Lower lobe of right lung (tissue), 2 donors: ENCODE measurements at regions not wholly inside any gene's neighbourhood (a gene's known extent, or its start where the extent isn't known, plus 50 kb on each side); places are given as distances from the start of the nearest gene placed in this dataset.

Experiments used
- ATAC-seq, 2 donors: fragments of 200-7000 bp; cut with Tn5 transposase; one replicate each; pipeline ENCODE4 v1.9.1; 2020 to 2022; ENCODE audit warnings: mild to moderate bottlenecking in 2 of 2, moderate library complexity in 2 of 2
- DNase-seq: peaks from one replicate; pipeline ENCODE4 v3.0.0-alpha.2; 2020
- H3K27ac ChIP-seq: fragments of 200-600 bp; one replicate; pipeline ENCODE4 v1.8.0; 2022
- H3K27me3 ChIP-seq: fragments of 200-600 bp; one replicate; pipeline ENCODE4 v1.8.0; 2022; ENCODE audit warnings: low read depth
- H3K36me3 ChIP-seq: fragments of 200-600 bp; one replicate; pipeline ENCODE4 v1.8.0; 2022; ENCODE audit warnings: mild to moderate bottlenecking
- H3K4me1 ChIP-seq: fragments of 200-600 bp; one replicate; pipeline ENCODE4 v1.8.0; 2022
- H3K4me3 ChIP-seq: fragments of 200-600 bp; one replicate; pipeline ENCODE4 v1.8.0; 2022; ENCODE audit warnings: mild to moderate bottlenecking
- H3K9me3 ChIP-seq: fragments of 200-600 bp; one replicate; pipeline ENCODE4 v1.8.0; 2022
- CTCF ChIP-seq: fragments of 200-600 bp; IDR thresholded peaks from one replicate; pipeline ENCODE4 v1.8.0; 2022; ENCODE audit warnings: antibody characterized with exemption, mild to moderate bottlenecking
- intact Hi-C: fragments of 100-400 bp; cut with DNase I; formaldehyde crosslinking; loops from one replicate; pipeline ENCODE4 v1.11.0; 2022
- donor health status: DM: no; HTN: yes; CAD: no; lungs with severe emphysema.

DNA sequence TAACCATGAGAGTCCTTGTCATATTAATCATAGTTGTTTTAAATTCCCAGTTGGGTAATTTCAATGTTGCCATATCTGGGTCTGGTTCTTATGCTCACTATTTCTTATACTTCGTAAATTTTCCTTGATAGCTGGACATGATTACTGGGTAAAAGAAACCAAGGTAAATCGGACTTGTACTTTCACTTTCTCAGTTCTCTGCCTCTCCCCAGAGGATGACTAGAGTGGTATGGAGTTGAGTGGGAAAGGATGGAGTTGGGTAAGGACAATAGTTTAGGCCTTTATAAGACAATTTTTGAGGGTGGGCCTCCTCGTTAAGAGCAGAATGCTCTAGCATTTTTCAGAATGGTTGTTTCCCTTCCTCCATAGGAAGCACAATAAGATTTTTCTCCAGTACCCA is 106.1 kb downstream of the CRPPA start:
- H3K27ac ChIP-seq, result no peak overlapping the region
- DNase-seq (no peak), ATAC-seq (no peak)
- intact Hi-C loops, result no loop called here
- H3K36me3 ChIP-seq, result no peaks in the 10 kb centered on the region
- no peaks in the 10 kb centered on the region for H3K27me3 ChIP-seq
- no peak for TF ChIP-seq CTCF
- H3K4me3 ChIP-seq, result no peak overlapping the region
- H3K9me3 ChIP-seq, result no peaks in the 10 kb centered on the region
- H3K4me1 ChIP-seq, result no peaks in the 10 kb centered on the region

DNA sequence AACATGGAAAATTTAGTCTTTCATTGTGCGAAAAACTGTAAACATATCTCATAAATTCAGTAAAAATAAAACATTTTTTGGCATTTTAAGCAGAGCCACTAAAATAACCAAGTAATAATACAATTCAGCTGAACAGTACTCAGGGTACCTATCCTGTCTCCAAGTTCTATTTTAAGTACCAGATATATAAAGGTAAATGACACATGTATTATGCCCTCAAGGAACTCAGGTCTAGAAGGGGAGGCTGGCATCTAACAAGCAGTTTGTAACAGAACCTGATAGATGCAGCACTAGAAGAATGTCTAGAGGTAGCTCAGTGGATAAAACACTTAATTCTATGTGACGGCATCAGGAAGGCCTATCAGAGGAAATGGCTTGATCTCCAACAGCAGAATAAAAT is 112.2 kb downstream of the CRPPA start:
- H3K4me3 ChIP-seq, result no peak overlapping the region
- ATAC-seq (no peak), DNase-seq (no peak)
- no peak overlapping the region for H3K27ac ChIP-seq
- no peak for TF ChIP-seq CTCF
- H3K27me3 ChIP-seq, result no peaks in the 10 kb centered on the region
- intact Hi-C loops, result no loop called here
- no peaks in the 10 kb centered on the region for H3K9me3 ChIP-seq
- no peaks in the 10 kb centered on the region for H3K36me3 ChIP-seq
- no peaks in the 10 kb centered on the region for H3K4me1 ChIP-seq

GRCh38 chr7:16301291-16301690 is 120.0 kb downstream of the CRPPA start:
- Histone ChIP-seq H3K9me3 (no peaks in the 10 kb centered on the region), H3K27me3 (no peaks in the 10 kb centered on the region), H3K4me3 (no peak overlapping the region), H3K4me1 (no peaks in the 10 kb centered on the region), H3K27ac (no peak overlapping the region), H3K36me3 (no peaks in the 10 kb centered on the region)
- no peak for ATAC-seq
- no peak for DNase-seq
- TF ChIP-seq CTCF, result no peak
- intact Hi-C loops, result no loop called here

DNA sequence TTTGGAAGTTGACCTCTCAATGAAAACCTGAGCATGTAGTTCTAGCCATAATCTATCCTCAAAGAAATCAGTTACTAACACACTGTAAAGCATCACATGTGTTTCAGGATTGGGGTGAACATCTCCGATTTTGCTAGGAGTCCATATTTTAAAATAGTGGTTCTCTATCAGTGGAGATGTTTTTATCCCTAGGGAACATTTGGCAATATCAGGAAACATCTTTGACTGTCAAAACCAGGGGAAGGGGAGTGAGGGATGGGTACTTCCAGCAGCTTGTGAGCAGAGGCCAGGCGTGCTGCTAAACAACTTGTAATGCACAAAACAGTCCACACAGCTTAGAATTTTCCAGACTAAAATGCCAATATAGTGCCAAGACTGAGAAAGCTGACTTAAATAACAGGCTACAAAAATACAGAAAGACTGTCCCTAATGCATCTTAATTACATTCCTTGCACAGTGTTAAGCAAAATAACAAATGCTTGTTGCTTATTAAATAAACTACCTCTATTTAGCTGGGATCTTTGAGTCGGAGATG is 120.9 kb downstream of the CRPPA start:
- intact Hi-C loops, result no loop called here
- ATAC-seq (no peak), DNase-seq (no peak)
- Histone ChIP-seq H3K27ac (peak overlapping the region; percentile 7), H3K4me3 (no peak overlapping the region), H3K4me1 (no peaks in the 10 kb centered on the region), H3K36me3 (no peaks in the 10 kb centered on the region), H3K9me3 (no peaks in the 10 kb centered on the region), H3K27me3 (no peaks in the 10 kb centered on the region)
- TF ChIP-seq CTCF, result no peak

DNA sequence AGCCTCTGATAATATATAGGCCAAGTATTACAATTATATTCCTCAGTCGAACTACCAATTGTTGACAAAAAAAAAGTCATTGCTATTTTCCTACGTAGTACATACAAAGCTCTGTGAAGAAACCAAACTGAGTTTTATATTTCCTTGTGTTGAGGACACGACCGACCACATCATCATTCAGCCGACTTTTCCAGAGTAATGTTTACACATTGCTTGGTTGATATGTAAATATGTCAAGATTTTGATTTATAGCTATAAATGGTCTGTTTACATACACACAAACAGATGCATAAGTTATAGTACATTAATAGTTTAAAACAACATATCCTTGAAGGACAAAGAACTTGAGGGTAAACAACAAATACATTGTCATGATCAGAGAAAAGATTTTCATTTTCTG is 121.5 kb downstream of the CRPPA start:
- no peak overlapping the region for H3K4me3 ChIP-seq
- no peaks in the 10 kb centered on the region for H3K36me3 ChIP-seq
- no peaks in the 10 kb centered on the region for H3K27me3 ChIP-seq
- intact Hi-C loops, result no loop called here
- no peaks in the 10 kb centered on the region for H3K4me1 ChIP-seq
- no peak for TF ChIP-seq CTCF
- H3K9me3 ChIP-seq, result no peaks in the 10 kb centered on the region
- ATAC-seq, result no peak
- DNase-seq, result no peak
- H3K27ac ChIP-seq, result no peak overlapping the region

DNA sequence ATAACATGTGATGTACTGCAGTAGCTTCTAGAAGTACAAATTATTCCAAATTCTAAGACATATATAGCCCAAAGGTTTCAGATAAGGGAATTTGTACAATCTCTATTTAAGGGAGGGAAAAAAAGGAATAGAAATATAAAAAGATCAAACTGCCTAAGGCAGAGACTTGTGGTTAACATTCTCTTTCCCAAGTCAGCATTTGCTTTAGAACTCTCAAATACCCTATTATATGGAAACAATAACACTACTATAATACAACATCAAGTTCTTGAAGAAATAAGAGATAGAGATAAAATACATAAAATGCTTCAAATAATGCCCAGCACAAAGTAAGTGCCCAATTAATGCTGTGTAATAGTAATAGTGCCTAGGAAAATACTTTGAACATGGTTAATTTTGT is 123.1 kb downstream of the CRPPA start:
- no peak for TF ChIP-seq CTCF
- ATAC-seq, result no peak
- Histone ChIP-seq H3K36me3 (no peaks in the 10 kb centered on the region), H3K4me3 (no peak overlapping the region), H3K27ac (no peak overlapping the region), H3K9me3 (no peaks in the 10 kb centered on the region), H3K4me1 (no peaks in the 10 kb centered on the region), H3K27me3 (no peaks in the 10 kb centered on the region)
- no peak for DNase-seq
- intact Hi-C loops, result no loop called here
